ENCODE measurements at regions not wholly inside any gene's neighbourhood (a gene's known extent, or its start where the extent isn't known, plus 50 kb on each side); places are given as distances from the start of the nearest gene placed in this dataset.

DNA sequence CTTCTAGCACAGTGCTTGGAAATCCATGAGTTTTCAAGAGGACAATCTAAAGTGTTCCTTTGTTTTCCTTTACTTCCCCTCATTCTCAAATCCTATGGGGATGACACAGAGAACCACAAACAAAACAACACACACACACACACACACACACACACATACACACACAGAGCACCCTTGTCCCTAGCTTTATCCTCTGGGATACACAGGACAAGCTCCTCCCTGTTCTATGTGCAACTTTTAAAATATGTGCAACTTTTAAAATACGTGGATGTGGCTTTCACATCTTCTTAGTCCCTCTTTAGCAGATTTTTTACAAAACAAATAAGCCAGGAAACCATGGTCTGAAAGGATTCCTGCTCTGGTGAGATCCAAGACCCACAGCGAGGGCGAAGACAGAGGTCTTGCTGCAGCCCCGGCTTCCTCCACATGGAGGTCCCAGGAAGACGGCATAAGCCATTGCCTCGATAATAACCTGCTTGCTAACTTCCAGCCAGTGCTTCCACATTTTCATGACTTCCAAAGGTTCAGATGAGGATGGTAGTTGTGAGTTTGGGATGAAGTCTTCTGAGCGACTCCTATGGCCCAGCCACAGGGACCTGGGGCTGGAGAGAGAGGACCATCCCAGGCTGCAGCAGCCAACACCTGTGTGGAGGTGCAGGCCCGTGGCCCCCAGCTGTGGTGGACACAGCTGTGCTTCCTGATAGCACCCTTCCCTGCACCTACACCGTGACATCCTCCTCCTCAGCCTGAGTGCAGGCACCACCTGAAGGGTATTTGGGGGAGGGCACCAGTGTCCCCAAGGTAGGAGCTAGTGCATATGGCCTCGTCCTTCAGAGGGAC lies 62.8 kb upstream of the CD93 start (continued):
- TF ChIP-seq, protein P1, sequence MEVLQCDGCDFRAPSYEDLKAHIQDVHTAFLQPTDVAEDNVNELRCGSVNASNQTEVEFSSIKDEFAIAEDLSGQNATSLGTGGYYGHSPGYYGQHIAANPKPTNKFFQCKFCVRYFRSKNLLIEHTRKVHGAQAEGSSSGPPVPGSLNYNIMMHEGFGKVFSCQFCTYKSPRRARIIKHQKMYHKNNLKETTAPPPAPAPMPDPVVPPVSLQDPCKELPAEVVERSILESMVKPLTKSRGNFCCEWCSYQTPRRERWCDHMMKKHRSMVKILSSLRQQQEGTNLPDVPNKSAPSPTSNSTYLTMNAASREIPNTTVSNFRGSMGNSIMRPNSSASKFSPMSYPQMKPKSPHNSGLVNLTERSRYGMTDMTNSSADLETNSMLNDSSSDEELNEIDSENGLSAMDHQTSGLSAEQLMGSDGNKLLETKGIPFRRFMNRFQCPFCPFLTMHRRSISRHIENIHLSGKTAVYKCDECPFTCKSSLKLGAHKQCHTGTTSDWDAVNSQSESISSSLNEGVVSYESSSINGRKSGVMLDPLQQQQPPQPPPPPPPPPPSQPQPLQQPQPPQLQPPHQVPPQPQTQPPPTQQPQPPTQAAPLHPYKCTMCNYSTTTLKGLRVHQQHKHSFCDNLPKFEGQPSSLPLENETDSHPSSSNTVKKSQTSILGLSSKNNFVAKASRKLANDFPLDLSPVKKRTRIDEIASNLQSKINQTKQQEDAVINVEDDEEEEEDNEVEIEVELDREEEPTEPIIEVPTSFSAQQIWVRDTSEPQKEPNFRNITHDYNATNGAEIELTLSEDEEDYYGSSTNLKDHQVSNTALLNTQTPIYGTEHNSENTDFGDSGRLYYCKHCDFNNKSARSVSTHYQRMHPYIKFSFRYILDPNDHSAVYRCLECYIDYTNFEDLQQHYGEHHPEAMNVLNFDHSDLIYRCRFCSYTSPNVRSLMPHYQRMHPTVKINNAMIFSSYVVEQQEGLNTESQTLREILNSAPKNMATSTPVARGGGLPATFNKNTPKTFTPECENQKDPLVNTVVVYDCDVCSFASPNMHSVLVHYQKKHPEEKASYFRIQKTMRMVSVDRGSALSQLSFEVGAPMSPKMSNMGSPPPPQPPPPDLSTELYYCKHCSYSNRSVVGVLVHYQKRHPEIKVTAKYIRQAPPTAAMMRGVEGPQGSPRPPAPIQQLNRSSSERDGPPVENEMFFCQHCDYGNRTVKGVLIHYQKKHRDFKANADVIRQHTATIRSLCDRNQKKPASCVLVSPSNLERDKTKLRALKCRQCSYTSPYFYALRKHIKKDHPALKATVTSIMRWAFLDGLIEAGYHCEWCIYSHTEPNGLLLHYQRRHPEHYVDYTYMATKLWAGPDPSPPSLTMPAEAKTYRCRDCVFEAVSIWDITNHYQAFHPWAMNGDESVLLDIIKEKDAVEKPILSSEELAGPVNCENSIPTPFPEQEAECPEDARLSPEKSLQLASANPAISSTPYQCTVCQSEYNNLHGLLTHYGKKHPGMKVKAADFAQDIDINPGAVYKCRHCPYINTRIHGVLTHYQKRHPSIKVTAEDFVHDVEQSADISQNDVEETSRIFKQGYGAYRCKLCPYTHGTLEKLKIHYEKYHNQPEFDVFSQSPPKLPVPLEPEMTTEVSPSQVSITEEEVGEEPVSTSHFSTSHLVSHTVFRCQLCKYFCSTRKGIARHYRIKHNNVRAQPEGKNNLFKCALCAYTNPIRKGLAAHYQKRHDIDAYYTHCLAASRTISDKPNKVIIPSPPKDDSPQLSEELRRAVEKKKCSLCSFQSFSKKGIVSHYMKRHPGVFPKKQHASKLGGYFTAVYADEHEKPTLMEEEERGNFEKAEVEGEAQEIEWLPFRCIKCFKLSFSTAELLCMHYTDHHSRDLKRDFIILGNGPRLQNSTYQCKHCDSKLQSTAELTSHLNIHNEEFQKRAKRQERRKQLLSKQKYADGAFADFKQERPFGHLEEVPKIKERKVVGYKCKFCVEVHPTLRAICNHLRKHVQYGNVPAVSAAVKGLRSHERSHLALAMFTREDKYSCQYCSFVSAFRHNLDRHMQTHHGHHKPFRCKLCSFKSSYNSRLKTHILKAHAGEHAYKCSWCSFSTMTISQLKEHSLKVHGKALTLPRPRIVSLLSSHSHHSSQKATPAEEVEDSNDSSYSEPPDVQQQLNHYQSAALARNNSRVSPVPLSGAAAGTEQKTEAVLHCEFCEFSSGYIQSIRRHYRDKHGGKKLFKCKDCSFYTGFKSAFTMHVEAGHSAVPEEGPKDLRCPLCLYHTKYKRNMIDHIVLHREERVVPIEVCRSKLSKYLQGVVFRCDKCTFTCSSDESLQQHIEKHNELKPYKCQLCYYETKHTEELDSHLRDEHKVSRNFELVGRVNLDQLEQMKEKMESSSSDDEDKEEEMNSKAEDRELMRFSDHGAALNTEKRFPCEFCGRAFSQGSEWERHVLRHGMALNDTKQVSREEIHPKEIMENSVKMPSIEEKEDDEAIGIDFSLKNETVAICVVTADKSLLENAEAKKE (CRISPR knock-in tag; IDR thresholded peaks at IDR 0.05) = no peak
- TF ChIP-seq EZH2phosphoT487 (IDR thresholded peaks at IDR 0.05; ENCODE audit: unreplicated experiment) (no peak), POLR2AphosphoS5 (IDR thresholded peaks at IDR 0.05; ENCODE audit: low read depth) (no peak), NANOG (IDR thresholded peaks at IDR 0.05; ENCODE audit: borderline replicate concordance) (no peak)
- TF ChIP-seq, protein P2, sequence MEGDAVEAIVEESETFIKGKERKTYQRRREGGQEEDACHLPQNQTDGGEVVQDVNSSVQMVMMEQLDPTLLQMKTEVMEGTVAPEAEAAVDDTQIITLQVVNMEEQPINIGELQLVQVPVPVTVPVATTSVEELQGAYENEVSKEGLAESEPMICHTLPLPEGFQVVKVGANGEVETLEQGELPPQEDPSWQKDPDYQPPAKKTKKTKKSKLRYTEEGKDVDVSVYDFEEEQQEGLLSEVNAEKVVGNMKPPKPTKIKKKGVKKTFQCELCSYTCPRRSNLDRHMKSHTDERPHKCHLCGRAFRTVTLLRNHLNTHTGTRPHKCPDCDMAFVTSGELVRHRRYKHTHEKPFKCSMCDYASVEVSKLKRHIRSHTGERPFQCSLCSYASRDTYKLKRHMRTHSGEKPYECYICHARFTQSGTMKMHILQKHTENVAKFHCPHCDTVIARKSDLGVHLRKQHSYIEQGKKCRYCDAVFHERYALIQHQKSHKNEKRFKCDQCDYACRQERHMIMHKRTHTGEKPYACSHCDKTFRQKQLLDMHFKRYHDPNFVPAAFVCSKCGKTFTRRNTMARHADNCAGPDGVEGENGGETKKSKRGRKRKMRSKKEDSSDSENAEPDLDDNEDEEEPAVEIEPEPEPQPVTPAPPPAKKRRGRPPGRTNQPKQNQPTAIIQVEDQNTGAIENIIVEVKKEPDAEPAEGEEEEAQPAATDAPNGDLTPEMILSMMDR (conservative IDR thresholded peaks at IDR 0.05; ENCODE audit: low read depth in 2 of 2) = no peak
